GM12865 (cell line): ENCODE measurements at regions not wholly inside any gene's neighbourhood (a gene's known extent, or its start where the extent isn't known, plus 50 kb on each side); places are given as distances from the start of the nearest gene placed in this dataset.

ENCODE experiments used
- DNase-seq: peaks from one replicate; pipeline ENCODE4 v3.0.0; 2010; ENCODE audit warnings: low read depth
- H3K4me3 ChIP-seq: 2 replicates; pipeline ENCODE4 v1.5.1; 2011; ENCODE audit warnings: mild to moderate bottlenecking, low read depth, low read length, control low read depth
- CTCF ChIP-seq: IDR thresholded peaks from 2 replicates; pipeline ENCODE4 v1.5.1; 2011; ENCODE audit warnings: low read length, control low read depth, low read depth, inconsistent platforms; ENCODE audit not compliant: insufficient read depth; ENCODE audit errors: missing control alignments

- no peak for TF ChIP-seq CTCF
Observed at GRCh38 chr9:80948066-80948465, 741.3 kb downstream of the TLE1 start.

GRCh38 chr9:80946496-80947170, 742.7 kb downstream of the TLE1 start:
- TF ChIP-seq CTCF: no peak
- no peak overlapping the region for H3K4me3 ChIP-seq
- DNase-seq: no peak

More at GRCh38 chr9:80948066-80948465, 741.3 kb downstream of the TLE1 start:
- no peak overlapping the region for H3K4me3 ChIP-seq
- no peak for DNase-seq

DNA sequence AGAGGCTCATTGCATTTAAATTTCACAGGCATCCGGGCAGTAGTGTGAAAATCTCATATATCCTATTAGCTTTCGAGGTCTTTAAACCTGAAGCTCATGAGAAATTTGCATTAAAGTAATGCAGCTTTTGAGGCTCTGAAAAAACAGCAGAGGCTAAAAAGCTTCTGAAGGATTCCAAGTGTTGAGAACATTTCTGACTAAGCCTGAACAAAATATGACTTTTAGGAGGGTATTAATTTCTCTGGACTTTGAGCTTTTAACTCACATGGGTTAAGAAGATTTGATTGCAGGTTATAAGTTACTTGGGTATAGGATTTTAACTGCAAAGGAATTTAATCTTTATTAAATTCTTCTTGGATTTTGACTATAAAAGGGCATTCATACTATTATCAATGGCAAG, 743.9 kb downstream of the TLE1 start:
- H3K4me3 ChIP-seq: no peak overlapping the region
- no peak for DNase-seq
- no peak for TF ChIP-seq CTCF

GRCh38 chr9:80937645-80938044, 751.7 kb downstream of the TLE1 start:
- TF ChIP-seq CTCF: no peak
- no peak for DNase-seq
- no peak overlapping the region for H3K4me3 ChIP-seq

GRCh38 chr9:80934095-80934494, 755.3 kb downstream of the TLE1 start:
- no peak overlapping the region for H3K4me3 ChIP-seq
- TF ChIP-seq CTCF: no peak
- no peak for DNase-seq

DNA sequence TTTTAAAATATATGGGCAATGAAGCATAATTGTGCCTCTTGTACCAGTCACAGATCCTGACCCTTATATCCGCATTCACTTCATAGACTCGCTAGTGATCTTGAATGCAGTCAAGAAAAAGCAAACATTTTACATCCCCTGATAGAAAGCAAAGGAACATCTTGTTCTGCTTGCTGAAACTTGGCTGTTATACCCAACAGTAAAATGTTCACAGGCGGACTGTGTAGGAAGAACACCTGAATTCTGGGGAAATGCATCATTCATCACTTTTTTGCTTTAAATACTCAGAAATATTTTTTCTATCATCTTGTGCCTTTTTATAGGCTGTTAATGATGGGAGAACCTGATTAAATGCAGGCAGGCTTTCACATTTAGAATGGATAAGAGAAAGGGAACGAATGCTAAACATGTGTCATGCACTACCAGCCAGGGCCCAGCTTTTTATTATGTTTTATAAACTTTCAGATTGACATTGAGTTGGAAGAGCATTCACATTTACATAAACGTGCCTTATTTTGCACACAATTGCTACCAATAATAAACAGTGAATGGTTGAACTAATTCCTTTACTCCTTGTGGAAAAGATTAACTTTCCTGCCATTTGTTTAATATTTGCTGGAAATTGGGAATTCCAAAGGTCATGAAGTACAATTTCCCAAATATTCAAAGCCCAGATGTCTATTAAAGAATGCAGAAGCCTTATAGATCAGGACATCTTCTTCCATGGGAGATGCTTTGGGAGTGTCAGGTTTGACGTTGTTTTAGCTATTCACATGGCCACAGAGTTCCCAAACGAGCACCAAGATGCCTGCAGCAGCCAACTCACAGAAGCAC, 756.2 kb downstream of the TLE1 start:
- H3K4me3 ChIP-seq: no peak overlapping the region
- TF ChIP-seq CTCF: no peak

DNA sequence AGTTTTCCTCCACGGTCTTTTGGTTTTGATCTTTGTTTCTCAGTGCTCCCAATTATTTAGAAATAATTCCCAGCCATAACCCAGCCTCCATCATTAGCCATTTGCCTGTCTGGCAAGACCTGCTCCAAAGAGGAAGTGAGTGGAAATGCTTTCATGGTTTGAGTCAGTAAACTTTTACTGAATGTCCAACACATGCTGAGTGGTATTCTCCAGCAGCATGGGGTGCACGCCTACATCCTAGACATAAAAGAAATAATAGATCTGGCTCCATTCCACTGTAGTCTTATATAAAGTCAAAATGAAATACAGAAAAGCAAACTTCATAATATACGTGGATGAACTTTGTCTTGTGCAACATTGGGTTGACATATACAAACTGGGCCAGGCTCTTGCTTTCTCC, 757.2 kb downstream of the TLE1 start:
- no peak for TF ChIP-seq CTCF
- no peak for DNase-seq
- H3K4me3 ChIP-seq: no peak overlapping the region

More for the DNA sequence above, 756.2 kb downstream of the TLE1 start:
- no peak for DNase-seq
